GM12864 (cell line): ENCODE measurements at regions not wholly inside any gene's neighbourhood (a gene's known extent, or its start where the extent isn't known, plus 50 kb on each side); places are given as distances from the start of the nearest gene placed in this dataset.
A peak's percentile ranks its signal among the peaks of the same experiment; 100 is the strongest.

Experiments
- DNase-seq: peaks from one replicate; pipeline ENCODE4 v3.0.0-alpha.2; 2011; ENCODE audit warnings: low read depth
- H3K4me3 ChIP-seq: 2 replicates; pipeline ENCODE4 v1.5.1; 2011; ENCODE audit warnings: mild to moderate bottlenecking, low read depth, low read length, control low read depth
- TF ChIP-seq, protein P1 (sequence below): IDR thresholded peaks from 2 replicates; pipeline ENCODE4 v1.5.1; 2011; ENCODE audit warnings: low read depth, mild to moderate bottlenecking, moderate library complexity, low read length, control low read depth, inconsistent platforms; ENCODE audit errors: missing control alignments

- DNase-seq, result no peak
- H3K4me3 ChIP-seq, result no peak overlapping the region
- TF ChIP-seq, protein P1, sequence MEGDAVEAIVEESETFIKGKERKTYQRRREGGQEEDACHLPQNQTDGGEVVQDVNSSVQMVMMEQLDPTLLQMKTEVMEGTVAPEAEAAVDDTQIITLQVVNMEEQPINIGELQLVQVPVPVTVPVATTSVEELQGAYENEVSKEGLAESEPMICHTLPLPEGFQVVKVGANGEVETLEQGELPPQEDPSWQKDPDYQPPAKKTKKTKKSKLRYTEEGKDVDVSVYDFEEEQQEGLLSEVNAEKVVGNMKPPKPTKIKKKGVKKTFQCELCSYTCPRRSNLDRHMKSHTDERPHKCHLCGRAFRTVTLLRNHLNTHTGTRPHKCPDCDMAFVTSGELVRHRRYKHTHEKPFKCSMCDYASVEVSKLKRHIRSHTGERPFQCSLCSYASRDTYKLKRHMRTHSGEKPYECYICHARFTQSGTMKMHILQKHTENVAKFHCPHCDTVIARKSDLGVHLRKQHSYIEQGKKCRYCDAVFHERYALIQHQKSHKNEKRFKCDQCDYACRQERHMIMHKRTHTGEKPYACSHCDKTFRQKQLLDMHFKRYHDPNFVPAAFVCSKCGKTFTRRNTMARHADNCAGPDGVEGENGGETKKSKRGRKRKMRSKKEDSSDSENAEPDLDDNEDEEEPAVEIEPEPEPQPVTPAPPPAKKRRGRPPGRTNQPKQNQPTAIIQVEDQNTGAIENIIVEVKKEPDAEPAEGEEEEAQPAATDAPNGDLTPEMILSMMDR, result no peak
Observed at GRCh38 chr2:138943470-138943869, 163.3 kb upstream of the NXPH2 start.

DNA sequence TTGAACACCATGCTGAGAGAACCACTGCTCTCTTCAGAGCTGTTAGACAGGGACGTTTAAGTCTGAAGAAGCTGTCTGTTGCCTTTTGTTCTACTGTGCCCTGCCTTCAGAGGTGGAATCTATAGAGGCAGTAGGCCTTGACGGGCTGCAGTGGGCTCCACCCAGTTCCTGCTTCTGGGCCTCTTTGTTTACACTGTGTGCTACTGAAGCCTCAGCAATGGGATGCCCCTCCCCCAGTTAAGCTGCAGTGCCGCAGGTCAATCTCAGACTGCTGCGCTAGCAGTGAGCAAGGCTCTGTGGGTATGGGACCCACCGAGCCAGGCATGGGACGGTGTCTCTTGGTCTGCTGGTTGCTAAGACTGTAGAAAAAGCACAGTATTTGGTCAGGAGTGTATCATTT is 162.3 kb upstream of the NXPH2 start:
- H3K4me3 ChIP-seq, result no peak overlapping the region
- no peak for DNase-seq
- TF ChIP-seq, protein P1, result no peak

- no peak overlapping the region for H3K4me3 ChIP-seq
- TF ChIP-seq, protein P1, result no peak
- DNase-seq, result no peak
Observed at GRCh38 chr2:138931284-138932256, 151.4 kb upstream of the NXPH2 start.

DNA sequence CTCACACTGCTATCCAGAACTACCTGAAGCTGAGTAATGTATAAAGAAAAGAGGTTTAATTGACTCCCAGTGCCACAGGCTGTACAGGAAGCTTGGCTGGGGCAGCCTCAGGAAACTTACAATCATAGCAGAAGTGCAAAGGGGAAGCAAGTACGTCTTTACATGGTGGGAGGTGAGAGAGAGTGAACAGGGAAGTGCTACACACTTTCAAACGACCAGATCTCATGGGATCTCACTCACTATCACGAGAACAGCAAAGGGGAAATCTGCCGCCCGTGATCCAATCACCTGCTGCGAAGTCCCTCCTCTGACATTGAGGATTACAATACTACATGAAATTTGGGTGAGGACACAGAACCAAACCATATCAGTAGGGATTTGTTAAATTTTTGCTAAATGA is 150.4 kb upstream of the NXPH2 start:
- TF ChIP-seq, protein P1, result no peak
- no peak for DNase-seq
- H3K4me3 ChIP-seq, result no peak overlapping the region

GRCh38 chr2:138928374-138929021 is 148.3 kb upstream of the NXPH2 start:
- DNase-seq, result no peak
- TF ChIP-seq, protein P1, result no peak
- H3K4me3 ChIP-seq, result no peak overlapping the region

DNA sequence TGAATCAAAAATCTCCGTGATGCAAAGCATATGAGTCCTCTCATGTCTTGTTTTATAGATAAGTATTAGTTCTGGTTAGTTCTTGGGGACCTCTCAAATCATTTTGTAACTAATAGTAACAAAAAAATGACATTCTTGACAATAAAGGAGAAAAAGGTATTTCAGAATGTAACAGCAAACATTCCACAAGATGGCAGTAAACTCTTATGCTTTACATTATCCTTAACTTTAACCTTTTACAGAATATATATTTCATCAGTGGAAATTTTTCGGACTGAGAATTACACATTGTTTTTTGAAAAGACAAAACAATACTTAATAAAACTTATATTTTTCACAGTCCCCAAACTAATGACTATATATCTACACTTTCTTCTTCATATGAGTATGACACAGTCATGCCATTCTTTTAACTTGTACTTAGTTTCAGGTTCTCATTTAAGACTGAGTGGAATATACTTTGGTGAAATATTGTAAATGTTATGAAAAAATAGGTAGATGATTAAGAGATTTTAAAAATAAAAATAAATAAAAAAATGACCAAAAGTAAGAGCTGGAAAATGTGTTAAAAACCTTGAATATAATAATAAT is 142.9 kb upstream of the NXPH2 start:
- DNase-seq, result no peak
- TF ChIP-seq, protein P1, result peak; percentile 14
- no peak overlapping the region for H3K4me3 ChIP-seq
